Medulla oblongata (tissue), 1 donor: ENCODE measurements at regions not wholly inside any gene's neighbourhood (a gene's known extent, or its start where the extent isn't known, plus 50 kb on each side); places are given as distances from the start of the nearest gene placed in this dataset.

ENCODE experiments used
- DNase-seq: peaks from one replicate; pipeline ENCODE4 v3.0.0-alpha.2; 2015; ENCODE audit errors: extremely low spot score

- DNase-seq = no peak
These were observed 69.7 kb upstream of the CAB39 start for GRCh38 chr2:230642966-230643365.

DNA sequence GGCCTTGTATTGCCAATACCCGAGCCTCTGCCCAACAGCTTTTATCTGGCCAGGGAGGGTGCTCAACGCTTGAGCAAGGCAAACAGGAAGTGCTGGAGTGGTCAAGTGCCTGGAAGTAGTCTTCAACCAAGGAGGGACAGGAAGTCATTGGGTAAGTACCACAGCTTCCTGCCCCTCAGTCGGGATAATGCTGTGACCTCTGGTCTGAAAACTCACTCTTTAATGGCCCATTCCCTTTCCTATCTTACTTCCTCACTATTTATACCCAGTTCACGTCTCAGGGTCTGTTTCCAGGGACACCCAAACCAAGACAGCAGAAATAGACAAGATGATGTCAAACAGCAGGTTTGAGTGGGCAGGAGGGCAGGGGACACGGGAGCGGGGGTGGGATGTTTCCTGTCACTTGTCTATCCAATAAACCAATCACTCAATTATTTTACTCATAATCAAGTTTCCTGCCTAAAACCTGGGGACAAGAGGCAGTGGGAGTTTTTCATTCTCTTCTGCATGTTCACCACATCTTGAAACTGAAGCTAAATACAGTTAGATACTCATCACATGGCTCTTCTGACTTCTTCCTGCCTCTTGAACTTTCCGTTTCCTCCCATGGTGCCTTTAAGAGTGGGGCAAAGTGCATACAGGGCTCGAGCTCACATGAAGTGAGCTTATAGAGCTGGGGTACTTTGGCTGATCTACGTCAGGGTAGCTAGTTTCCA is 68.9 kb upstream of the CAB39 start:
- DNase-seq = peak; percentile 74

DNA sequence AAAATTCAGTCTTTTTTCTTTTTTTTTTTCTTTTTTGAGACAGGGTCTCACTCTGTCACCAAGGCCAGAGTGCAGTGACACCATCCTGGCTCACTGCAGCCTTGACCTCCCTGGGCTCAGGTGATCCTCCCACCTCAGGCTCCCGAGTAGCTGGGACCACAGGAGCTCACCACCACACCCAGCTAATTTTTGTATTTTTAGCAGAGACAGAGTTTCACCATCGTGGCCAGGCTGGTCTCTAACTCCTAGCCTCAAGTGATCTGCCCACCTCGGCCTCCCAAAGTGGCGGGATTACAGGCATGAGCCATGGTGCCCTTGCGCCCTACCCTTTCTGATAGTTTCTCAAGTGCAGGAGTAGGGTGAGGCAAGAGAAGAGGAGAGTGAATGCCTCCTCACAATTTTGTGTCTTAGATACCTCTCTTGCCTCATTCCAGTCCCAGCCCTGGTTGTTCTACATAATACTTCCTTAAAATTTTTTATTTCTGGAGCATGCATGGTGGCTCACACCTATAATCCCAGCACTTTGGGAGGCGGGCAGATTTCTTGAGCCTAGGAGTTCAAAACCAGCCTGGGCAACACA is 68.2 kb upstream of the CAB39 start:
- no peak for DNase-seq

GRCh38 chr2:230648356-230648755 is 64.3 kb upstream of the CAB39 start:
- DNase-seq = no peak

- no peak for DNase-seq
These were observed 62.0 kb upstream of the CAB39 start for GRCh38 chr2:230650585-230651137.

GRCh38 chr2:230654057-230654456 is 58.6 kb upstream of the CAB39 start:
- DNase-seq = no peak

GRCh38 chr2:230657462-230657861 is 55.2 kb upstream of the CAB39 start:
- no peak for DNase-seq

GRCh38 chr2:230657906-230658305 is 54.7 kb upstream of the CAB39 start:
- no peak for DNase-seq

- DNase-seq = no peak
These were observed 54.1 kb upstream of the CAB39 start for GRCh38 chr2:230658577-230658876.

GRCh38 chr2:230658877-230659652 is 53.6 kb upstream of the CAB39 start:
- DNase-seq = no peak

DNA sequence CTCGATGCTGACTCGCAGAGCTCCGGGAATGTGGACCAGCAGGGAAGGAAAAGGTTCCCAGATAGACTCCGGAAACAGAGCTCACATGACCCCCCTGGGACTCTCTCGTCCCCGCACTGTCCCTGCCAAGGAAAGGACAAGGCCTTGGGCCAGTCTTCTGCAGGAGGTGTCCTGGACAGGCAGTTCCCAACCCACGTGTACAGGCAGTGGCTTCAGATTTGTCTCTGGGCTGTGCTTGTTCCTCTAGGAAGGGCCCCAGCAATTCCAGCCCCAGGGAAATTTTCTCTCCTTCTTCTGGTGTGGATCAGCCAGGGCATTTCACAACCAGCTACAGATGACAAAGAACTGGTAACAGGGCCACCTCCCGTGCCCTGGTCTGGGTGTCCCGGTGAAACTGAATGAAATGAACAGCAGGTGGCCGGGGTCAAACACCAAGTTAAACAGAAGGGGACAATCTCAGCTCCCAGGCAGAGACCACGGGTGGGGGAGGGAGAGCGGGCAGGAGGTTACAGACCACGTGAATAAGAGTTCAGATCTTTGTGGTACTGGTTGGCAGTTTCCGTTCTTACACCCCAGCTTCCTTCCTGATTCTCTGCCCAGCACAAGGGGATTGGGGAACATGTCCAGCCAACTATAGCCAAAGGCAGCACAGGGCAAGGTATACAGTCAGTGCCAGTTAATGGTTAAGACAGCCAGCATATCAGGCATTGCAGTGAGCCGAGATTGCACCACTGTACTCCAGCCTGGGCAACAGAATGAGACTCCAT is 52.2 kb upstream of the CAB39 start:
- peak; percentile 76 for DNase-seq

GRCh38 chr2:230661072-230661957 is 51.3 kb upstream of the CAB39 start:
- no peak for DNase-seq
